Ovary (tissue), 3 donors: ENCODE measurements at regions not wholly inside any gene's neighbourhood (a gene's known extent, or its start where the extent isn't known, plus 50 kb on each side); places are given as distances from the start of the nearest gene placed in this dataset.

Experiments
- POLR2A ChIP-seq: fragments of 450-650 bp; IDR thresholded peaks from one replicate; pipeline ENCODE4 v1.6.1; 2017; ENCODE audit warnings: antibody characterized with exemption, mild to moderate bottlenecking, moderate library complexity
- TF ChIP-seq, protein P1 (sequence below), 3 donors: fragments of 450-650 bp in 2 of 3; fragments of 200-600 bp in 1 of 3; IDR thresholded peaks; one replicate each; pipeline versions ENCODE4 v1.5.1 to v1.8.0; 2016 to 2022; ENCODE audit warnings: antibody characterized with exemption in 3 of 3, mild to moderate bottlenecking in 1 of 3
- donor health status: DM: no; HTN: no; CAD: no.

DNA sequence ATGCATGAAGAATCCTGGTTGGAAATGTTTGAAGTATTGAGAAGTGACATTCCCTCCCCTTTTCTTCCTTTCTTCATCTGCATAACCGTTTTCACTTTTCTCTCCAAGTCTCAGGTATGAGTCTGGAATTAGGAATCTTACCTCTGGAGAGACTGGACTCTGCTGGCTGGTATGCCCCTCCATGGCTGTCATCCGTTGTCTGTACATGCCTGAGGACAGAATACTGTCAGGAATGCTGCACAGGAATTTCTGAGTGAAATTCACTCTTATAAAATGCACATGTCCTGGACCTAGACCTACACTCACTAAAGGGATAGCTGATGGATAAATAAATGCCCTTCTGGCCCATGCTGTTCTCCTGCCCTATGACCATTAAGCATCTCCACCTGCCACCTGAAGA lies 179.5 kb downstream of the MSN start:
- TF ChIP-seq, protein P1, sequence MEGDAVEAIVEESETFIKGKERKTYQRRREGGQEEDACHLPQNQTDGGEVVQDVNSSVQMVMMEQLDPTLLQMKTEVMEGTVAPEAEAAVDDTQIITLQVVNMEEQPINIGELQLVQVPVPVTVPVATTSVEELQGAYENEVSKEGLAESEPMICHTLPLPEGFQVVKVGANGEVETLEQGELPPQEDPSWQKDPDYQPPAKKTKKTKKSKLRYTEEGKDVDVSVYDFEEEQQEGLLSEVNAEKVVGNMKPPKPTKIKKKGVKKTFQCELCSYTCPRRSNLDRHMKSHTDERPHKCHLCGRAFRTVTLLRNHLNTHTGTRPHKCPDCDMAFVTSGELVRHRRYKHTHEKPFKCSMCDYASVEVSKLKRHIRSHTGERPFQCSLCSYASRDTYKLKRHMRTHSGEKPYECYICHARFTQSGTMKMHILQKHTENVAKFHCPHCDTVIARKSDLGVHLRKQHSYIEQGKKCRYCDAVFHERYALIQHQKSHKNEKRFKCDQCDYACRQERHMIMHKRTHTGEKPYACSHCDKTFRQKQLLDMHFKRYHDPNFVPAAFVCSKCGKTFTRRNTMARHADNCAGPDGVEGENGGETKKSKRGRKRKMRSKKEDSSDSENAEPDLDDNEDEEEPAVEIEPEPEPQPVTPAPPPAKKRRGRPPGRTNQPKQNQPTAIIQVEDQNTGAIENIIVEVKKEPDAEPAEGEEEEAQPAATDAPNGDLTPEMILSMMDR (IDR thresholded peaks at IDR 0.05) = no peak
- TF ChIP-seq POLR2A = no peak
